Left lung (tissue), 4 donors: ENCODE measurements at regions not wholly inside any gene's neighbourhood (a gene's known extent, or its start where the extent isn't known, plus 50 kb on each side); places are given as distances from the start of the nearest gene placed in this dataset.

Experiments used
- ATAC-seq: fragments of 200-7000 bp; cut with Tn5 transposase; one replicate; pipeline ENCODE4 v1.9.1; 2020; ENCODE audit warnings: moderate library complexity
- DNase-seq, 4 donors: peaks; one replicate each; pipeline ENCODE4 v3.0.0-alpha.2; 2013 to 2020
- H3K27ac ChIP-seq, 2 donors: fragments of 200-600 bp; sonication (generic) in 1 of 2; one replicate each; pipeline versions ENCODE4 v1.5.0 to v1.8.0; 2020 to 2021
- H3K27me3 ChIP-seq, 2 donors: fragments of 200-600 bp; sonication (generic) in 1 of 2; one replicate each; pipeline versions ENCODE4 v1.5.0 to v1.8.0; 2020 to 2021
- H3K36me3 ChIP-seq, 2 donors: fragments of 200-600 bp; sonication (generic) in 1 of 2; one replicate each; pipeline versions ENCODE4 v1.5.0 to v1.8.0; 2020 to 2021
- H3K4me1 ChIP-seq, 2 donors: fragments of 200-600 bp; one replicate each; pipeline ENCODE4 v1.8.0; 2021
- H3K4me3 ChIP-seq, 2 donors: fragments of 200-600 bp; sonication (generic) in 1 of 2; one replicate each; pipeline versions ENCODE4 v1.5.0 to v1.8.0; 2020 to 2021; ENCODE audit warnings: mild to moderate bottlenecking in 1 of 2
- H3K9me3 ChIP-seq, 2 donors: fragments of 200-600 bp; sonication (generic) in 1 of 2; one replicate each; pipeline versions ENCODE4 v1.5.0 to v1.8.0; 2020 to 2021
- CTCF ChIP-seq, 2 donors: fragments of 200-600 bp; sonication (generic) in 1 of 2; IDR thresholded peaks; one replicate each; pipeline versions ENCODE4 v1.5.0 to v1.8.0; 2021; ENCODE audit warnings: antibody characterized with exemption in 2 of 2
- intact Hi-C, 2 donors: fragments of 100-400 bp; cut with DNase I; formaldehyde crosslinking; loops; one replicate each; pipeline versions ENCODE4 v1.11.2 to v1.14.2; 2022
- donor health status: DM: no; HTN: yes; CAD: no.
- donor health status: DM: no; HTN: no; CAD: no.

DNA sequence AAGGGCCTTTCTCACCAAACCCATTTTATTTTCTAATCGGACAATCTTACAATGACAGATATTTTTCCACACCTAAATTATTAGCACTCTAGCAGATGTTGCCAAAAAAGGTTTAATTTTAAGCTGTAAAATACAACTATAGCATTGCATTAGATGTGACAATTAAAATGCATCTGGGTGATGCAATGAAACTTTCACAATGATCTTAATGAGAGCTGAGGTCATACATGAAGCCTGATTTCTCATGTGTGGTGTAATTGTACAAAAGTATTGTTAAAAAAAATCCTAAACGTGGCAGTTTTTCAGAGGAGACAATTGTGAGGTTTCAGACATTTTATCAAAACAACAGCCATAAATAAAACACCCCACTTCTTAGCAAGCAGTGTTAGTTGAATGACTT lies 606.0 kb downstream of the HDGFL1 start:
- no peaks in the 10 kb centered on the region for H3K27me3 ChIP-seq
- intact Hi-C loops = no loop called here
- ATAC-seq = no peak
- no peak overlapping the region for H3K4me3 ChIP-seq
- no peaks in the 10 kb centered on the region for H3K9me3 ChIP-seq
- no peak for TF ChIP-seq CTCF (IDR thresholded peaks at IDR 0.05)
- DNase-seq = no peak
- no peaks in the 10 kb centered on the region for H3K36me3 ChIP-seq
- H3K27ac ChIP-seq = no peak overlapping the region
- no peaks in the 10 kb centered on the region for H3K4me1 ChIP-seq

GRCh38 chr6:23176471-23176870 lies 607.1 kb downstream of the HDGFL1 start:
- intact Hi-C loops = no loop called here
- Histone ChIP-seq H3K27ac (no peak overlapping the region), H3K36me3 (no peaks in the 10 kb centered on the region), H3K9me3 (no peaks in the 10 kb centered on the region), H3K27me3 (no peaks in the 10 kb centered on the region), H3K4me1 (no peaks in the 10 kb centered on the region), H3K4me3 (no peak overlapping the region)
- no peak for DNase-seq
- ATAC-seq = no peak
- no peak for TF ChIP-seq CTCF (IDR thresholded peaks at IDR 0.05)

GRCh38 chr6:23176883-23177282 lies 607.5 kb downstream of the HDGFL1 start:
- DNase-seq (peak in 2 of 4 donors; percentile 25 to 82), ATAC-seq (no peak)
- H3K36me3 ChIP-seq = no peaks in the 10 kb centered on the region

GRCh38 chr6:23177806-23178205 lies 608.4 kb downstream of the HDGFL1 start:
- ATAC-seq (no peak), DNase-seq (no peak)
- no peaks in the 10 kb centered on the region for H3K9me3 ChIP-seq
- no peak overlapping the region for H3K4me3 ChIP-seq
- H3K4me1 ChIP-seq = no peaks in the 10 kb centered on the region
- no peaks in the 10 kb centered on the region for H3K36me3 ChIP-seq
- no peak for TF ChIP-seq CTCF (IDR thresholded peaks at IDR 0.05)
- H3K27ac ChIP-seq = no peak overlapping the region
- intact Hi-C loops = no loop called here
- H3K27me3 ChIP-seq = no peaks in the 10 kb centered on the region

More at GRCh38 chr6:23176883-23177282, 607.5 kb downstream of the HDGFL1 start:
- H3K27me3 ChIP-seq = no peaks in the 10 kb centered on the region
- H3K4me3 ChIP-seq = no peak overlapping the region
- intact Hi-C loops = no loop called here
- no peak overlapping the region for H3K27ac ChIP-seq
- H3K9me3 ChIP-seq = no peaks in the 10 kb centered on the region
- TF ChIP-seq CTCF (IDR thresholded peaks at IDR 0.05) = no peak
- no peaks in the 10 kb centered on the region for H3K4me1 ChIP-seq

DNA sequence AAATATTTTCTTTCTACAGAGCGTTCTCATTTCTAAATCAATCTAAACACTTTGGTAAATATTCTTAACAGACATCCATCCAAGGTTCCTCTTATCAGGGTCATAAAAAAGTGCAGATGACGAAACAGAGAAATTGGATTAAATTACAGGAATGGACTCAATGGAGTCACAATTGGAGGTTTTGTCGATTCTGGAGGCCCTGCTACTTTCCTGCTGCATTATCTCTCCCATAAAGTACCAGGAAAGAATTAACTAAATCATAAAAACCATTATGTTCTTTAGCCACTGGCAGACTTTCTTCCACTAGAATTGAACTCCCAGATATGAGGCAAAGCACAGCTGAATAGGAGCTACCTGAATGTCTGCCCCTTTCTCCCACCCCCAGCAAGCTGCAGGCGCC lies 610.6 kb downstream of the HDGFL1 start:
- Histone ChIP-seq H3K27ac (no peak overlapping the region), H3K27me3 (no peaks in the 10 kb centered on the region), H3K4me3 (no peak overlapping the region), H3K36me3 (no peaks in the 10 kb centered on the region), H3K9me3 (no peaks in the 10 kb centered on the region), H3K4me1 (no peaks in the 10 kb centered on the region)
- intact Hi-C loops = no loop called here
- no peak for TF ChIP-seq CTCF (IDR thresholded peaks at IDR 0.05)
- DNase-seq (no peak), ATAC-seq (no peak)
